ENCODE measurements at regions not wholly inside any gene's neighbourhood (a gene's known extent, or its start where the extent isn't known, plus 50 kb on each side); places are given as distances from the start of the nearest gene placed in this dataset.

DNA sequence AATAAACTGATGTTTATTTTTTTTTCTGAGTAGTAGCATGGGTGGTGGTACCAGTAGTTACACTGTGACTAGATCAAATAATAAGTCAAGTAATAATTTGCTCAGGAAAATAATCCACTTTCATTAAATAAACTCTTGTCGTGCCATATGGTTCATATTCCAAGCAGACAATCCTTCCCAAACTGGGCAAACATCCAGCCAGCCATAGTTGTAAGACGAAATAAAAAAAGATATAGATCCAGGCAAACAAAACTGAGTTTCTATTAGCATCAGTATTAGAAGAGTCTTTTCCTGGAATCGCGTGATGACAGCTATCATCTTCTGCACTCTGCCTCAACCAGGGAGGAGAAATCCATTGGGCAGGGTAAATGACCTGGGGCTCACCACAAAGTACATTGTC is 508.4 kb upstream of the GOT2 start:
- Histone ChIP-seq H3K4me1 (ENCODE audit: insufficient read depth) (peaks cover under 1% of the 10 kb centered on the region; the same call in 1 of the 2 replicates), H3K4me3 (no peak overlapping the region), H3K4me2 (no peak overlapping the region), H3K79me2 (replicated peaks; ENCODE audit: insufficient read depth) (no peaks in the 10 kb centered on the region), H3F3A (replicated peaks; ENCODE audit: low read depth) (no peaks in the 10 kb centered on the region), H2AFZ (no peak overlapping the region), H3K9me2 (ENCODE audit: insufficient read depth) (peaks cover 3% of the 10 kb centered on the region; the same call in 1 of the 2 replicates), H4K20me1 (replicated peaks; ENCODE audit: insufficient read depth) (no peaks in the 10 kb centered on the region), H3K36me3 (ENCODE audit: insufficient read depth) (no peaks in the 10 kb centered on the region), H3K27me3 (ENCODE audit: insufficient read depth) (no peaks in the 10 kb centered on the region), H3K27ac (ENCODE audit: low read depth) (no peak overlapping the region)
- DNase-seq (ENCODE audit: low spot score) = no peak
- no peak overlapping the region for H3K4me3 Mint-ChIP-seq
- no peak for ATAC-seq
- H3K27ac Mint-ChIP-seq = no peak overlapping the region
- TF ChIP-seq, protein P1, sequence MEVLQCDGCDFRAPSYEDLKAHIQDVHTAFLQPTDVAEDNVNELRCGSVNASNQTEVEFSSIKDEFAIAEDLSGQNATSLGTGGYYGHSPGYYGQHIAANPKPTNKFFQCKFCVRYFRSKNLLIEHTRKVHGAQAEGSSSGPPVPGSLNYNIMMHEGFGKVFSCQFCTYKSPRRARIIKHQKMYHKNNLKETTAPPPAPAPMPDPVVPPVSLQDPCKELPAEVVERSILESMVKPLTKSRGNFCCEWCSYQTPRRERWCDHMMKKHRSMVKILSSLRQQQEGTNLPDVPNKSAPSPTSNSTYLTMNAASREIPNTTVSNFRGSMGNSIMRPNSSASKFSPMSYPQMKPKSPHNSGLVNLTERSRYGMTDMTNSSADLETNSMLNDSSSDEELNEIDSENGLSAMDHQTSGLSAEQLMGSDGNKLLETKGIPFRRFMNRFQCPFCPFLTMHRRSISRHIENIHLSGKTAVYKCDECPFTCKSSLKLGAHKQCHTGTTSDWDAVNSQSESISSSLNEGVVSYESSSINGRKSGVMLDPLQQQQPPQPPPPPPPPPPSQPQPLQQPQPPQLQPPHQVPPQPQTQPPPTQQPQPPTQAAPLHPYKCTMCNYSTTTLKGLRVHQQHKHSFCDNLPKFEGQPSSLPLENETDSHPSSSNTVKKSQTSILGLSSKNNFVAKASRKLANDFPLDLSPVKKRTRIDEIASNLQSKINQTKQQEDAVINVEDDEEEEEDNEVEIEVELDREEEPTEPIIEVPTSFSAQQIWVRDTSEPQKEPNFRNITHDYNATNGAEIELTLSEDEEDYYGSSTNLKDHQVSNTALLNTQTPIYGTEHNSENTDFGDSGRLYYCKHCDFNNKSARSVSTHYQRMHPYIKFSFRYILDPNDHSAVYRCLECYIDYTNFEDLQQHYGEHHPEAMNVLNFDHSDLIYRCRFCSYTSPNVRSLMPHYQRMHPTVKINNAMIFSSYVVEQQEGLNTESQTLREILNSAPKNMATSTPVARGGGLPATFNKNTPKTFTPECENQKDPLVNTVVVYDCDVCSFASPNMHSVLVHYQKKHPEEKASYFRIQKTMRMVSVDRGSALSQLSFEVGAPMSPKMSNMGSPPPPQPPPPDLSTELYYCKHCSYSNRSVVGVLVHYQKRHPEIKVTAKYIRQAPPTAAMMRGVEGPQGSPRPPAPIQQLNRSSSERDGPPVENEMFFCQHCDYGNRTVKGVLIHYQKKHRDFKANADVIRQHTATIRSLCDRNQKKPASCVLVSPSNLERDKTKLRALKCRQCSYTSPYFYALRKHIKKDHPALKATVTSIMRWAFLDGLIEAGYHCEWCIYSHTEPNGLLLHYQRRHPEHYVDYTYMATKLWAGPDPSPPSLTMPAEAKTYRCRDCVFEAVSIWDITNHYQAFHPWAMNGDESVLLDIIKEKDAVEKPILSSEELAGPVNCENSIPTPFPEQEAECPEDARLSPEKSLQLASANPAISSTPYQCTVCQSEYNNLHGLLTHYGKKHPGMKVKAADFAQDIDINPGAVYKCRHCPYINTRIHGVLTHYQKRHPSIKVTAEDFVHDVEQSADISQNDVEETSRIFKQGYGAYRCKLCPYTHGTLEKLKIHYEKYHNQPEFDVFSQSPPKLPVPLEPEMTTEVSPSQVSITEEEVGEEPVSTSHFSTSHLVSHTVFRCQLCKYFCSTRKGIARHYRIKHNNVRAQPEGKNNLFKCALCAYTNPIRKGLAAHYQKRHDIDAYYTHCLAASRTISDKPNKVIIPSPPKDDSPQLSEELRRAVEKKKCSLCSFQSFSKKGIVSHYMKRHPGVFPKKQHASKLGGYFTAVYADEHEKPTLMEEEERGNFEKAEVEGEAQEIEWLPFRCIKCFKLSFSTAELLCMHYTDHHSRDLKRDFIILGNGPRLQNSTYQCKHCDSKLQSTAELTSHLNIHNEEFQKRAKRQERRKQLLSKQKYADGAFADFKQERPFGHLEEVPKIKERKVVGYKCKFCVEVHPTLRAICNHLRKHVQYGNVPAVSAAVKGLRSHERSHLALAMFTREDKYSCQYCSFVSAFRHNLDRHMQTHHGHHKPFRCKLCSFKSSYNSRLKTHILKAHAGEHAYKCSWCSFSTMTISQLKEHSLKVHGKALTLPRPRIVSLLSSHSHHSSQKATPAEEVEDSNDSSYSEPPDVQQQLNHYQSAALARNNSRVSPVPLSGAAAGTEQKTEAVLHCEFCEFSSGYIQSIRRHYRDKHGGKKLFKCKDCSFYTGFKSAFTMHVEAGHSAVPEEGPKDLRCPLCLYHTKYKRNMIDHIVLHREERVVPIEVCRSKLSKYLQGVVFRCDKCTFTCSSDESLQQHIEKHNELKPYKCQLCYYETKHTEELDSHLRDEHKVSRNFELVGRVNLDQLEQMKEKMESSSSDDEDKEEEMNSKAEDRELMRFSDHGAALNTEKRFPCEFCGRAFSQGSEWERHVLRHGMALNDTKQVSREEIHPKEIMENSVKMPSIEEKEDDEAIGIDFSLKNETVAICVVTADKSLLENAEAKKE (CRISPR knock-in tag; IDR thresholded peaks at IDR 0.05) = no peak
- no peak for TF ChIP-seq NANOG (IDR thresholded peaks at IDR 0.05; ENCODE audit: borderline replicate concordance)
- TF ChIP-seq EZH2phosphoT487 (IDR thresholded peaks at IDR 0.05; ENCODE audit: unreplicated experiment) = no peak
- TF ChIP-seq CREB1 (CRISPR knock-in tag; IDR thresholded peaks at IDR 0.05; ENCODE audit: low read depth) = no peak
- TF ChIP-seq POLR2AphosphoS5 (IDR thresholded peaks at IDR 0.05; ENCODE audit: low read depth) = no peak
- no peak for TF ChIP-seq ZNF331 (CRISPR knock-in tag; IDR thresholded peaks at IDR 0.05; ENCODE audit: low read depth)
- no peak for TF ChIP-seq JUNB (IDR thresholded peaks at IDR 0.05; ENCODE audit: unreplicated experiment)
- TF ChIP-seq, protein P2, sequence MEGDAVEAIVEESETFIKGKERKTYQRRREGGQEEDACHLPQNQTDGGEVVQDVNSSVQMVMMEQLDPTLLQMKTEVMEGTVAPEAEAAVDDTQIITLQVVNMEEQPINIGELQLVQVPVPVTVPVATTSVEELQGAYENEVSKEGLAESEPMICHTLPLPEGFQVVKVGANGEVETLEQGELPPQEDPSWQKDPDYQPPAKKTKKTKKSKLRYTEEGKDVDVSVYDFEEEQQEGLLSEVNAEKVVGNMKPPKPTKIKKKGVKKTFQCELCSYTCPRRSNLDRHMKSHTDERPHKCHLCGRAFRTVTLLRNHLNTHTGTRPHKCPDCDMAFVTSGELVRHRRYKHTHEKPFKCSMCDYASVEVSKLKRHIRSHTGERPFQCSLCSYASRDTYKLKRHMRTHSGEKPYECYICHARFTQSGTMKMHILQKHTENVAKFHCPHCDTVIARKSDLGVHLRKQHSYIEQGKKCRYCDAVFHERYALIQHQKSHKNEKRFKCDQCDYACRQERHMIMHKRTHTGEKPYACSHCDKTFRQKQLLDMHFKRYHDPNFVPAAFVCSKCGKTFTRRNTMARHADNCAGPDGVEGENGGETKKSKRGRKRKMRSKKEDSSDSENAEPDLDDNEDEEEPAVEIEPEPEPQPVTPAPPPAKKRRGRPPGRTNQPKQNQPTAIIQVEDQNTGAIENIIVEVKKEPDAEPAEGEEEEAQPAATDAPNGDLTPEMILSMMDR (conservative IDR thresholded peaks at IDR 0.05; ENCODE audit: low read depth in 2 of 2) = no peak
- TF ChIP-seq EZH2 (IDR thresholded peaks at IDR 0.05; ENCODE audit: low read depth, unreplicated experiment) = no peak
- TF ChIP-seq STAT1 (IDR thresholded peaks at IDR 0.05; ENCODE audit: unreplicated experiment) = no peak
- no peak for TF ChIP-seq ZNF114 (CRISPR knock-in tag; IDR thresholded peaks at IDR 0.05)
- TF ChIP-seq, protein P3, sequence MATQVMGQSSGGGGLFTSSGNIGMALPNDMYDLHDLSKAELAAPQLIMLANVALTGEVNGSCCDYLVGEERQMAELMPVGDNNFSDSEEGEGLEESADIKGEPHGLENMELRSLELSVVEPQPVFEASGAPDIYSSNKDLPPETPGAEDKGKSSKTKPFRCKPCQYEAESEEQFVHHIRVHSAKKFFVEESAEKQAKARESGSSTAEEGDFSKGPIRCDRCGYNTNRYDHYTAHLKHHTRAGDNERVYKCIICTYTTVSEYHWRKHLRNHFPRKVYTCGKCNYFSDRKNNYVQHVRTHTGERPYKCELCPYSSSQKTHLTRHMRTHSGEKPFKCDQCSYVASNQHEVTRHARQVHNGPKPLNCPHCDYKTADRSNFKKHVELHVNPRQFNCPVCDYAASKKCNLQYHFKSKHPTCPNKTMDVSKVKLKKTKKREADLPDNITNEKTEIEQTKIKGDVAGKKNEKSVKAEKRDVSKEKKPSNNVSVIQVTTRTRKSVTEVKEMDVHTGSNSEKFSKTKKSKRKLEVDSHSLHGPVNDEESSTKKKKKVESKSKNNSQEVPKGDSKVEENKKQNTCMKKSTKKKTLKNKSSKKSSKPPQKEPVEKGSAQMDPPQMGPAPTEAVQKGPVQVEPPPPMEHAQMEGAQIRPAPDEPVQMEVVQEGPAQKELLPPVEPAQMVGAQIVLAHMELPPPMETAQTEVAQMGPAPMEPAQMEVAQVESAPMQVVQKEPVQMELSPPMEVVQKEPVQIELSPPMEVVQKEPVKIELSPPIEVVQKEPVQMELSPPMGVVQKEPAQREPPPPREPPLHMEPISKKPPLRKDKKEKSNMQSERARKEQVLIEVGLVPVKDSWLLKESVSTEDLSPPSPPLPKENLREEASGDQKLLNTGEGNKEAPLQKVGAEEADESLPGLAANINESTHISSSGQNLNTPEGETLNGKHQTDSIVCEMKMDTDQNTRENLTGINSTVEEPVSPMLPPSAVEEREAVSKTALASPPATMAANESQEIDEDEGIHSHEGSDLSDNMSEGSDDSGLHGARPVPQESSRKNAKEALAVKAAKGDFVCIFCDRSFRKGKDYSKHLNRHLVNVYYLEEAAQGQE (IDR thresholded peaks at IDR 0.05; ENCODE audit: unreplicated experiment) = no peak
- TF ChIP-seq, protein P4, sequence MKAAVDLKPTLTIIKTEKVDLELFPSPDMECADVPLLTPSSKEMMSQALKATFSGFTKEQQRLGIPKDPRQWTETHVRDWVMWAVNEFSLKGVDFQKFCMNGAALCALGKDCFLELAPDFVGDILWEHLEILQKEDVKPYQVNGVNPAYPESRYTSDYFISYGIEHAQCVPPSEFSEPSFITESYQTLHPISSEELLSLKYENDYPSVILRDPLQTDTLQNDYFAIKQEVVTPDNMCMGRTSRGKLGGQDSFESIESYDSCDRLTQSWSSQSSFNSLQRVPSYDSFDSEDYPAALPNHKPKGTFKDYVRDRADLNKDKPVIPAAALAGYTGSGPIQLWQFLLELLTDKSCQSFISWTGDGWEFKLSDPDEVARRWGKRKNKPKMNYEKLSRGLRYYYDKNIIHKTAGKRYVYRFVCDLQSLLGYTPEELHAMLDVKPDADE (IDR thresholded peaks at IDR 0.05) = no peak
- no peaks in the 10 kb centered on the region; the same call in 2 of the 3 replicates for H3K36me3 Mint-ChIP-seq (ENCODE audit: low read depth)
- peaks cover 6% of the 10 kb centered on the region for H3K4me1 Mint-ChIP-seq
- peaks cover 1% of the 10 kb centered on the region for H3K27me3 Mint-ChIP-seq (ENCODE audit: insufficient read depth, low read depth, poor library complexity)
- no peaks in the 10 kb centered on the region for H3K9me3 Mint-ChIP-seq
